ENCODE measurements at regions not wholly inside any gene's neighbourhood (a gene's known extent, or its start where the extent isn't known, plus 50 kb on each side); places are given as distances from the start of the nearest gene placed in this dataset.

GRCh38 chrX:8366481-8366880 lies 98.1 kb upstream of the VCX3B start:
- Histone ChIP-seq H3K27me3 (no peaks in the 10 kb centered on the region), H3K4me1 (no peaks in the 10 kb centered on the region), H3K4me3 (no peak overlapping the region), H3K9me3 (no peaks in the 10 kb centered on the region), H3K36me3 (no peaks in the 10 kb centered on the region), H3K27ac (no peak overlapping the region)
- no peak for TF ChIP-seq CTCF (IDR thresholded peaks at IDR 0.05)
- no peak for TF ChIP-seq POLR2A (IDR thresholded peaks at IDR 0.05)
- no peak for DNase-seq

- DNase-seq = no peak
- no peaks in the 10 kb centered on the region for H3K9me3 ChIP-seq
- no peaks in the 10 kb centered on the region for H3K4me1 ChIP-seq
- H3K36me3 ChIP-seq = no peaks in the 10 kb centered on the region
- no peak overlapping the region for H3K4me3 ChIP-seq
- no peaks in the 10 kb centered on the region for H3K27me3 ChIP-seq
- TF ChIP-seq CTCF (IDR thresholded peaks at IDR 0.05) (no peak), POLR2A (IDR thresholded peaks at IDR 0.05) (no peak)
- no peak overlapping the region for H3K27ac ChIP-seq
Observed at GRCh38 chrX:8374041-8374825, 90.4 kb upstream of the VCX3B start.

- no peaks in the 10 kb centered on the region for H3K4me1 ChIP-seq
- no peak overlapping the region for H3K4me3 ChIP-seq
- H3K9me3 ChIP-seq = no peaks in the 10 kb centered on the region
- no peaks in the 10 kb centered on the region for H3K36me3 ChIP-seq
- no peaks in the 10 kb centered on the region for H3K27me3 ChIP-seq
- TF ChIP-seq CTCF (IDR thresholded peaks at IDR 0.05) = no peak
- TF ChIP-seq POLR2A (IDR thresholded peaks at IDR 0.05) = no peak
- no peak overlapping the region for H3K27ac ChIP-seq
- no peak for DNase-seq
Observed at GRCh38 chrX:8377041-8377440, 87.6 kb upstream of the VCX3B start.

GRCh38 chrX:8390771-8391170 lies 73.9 kb upstream of the VCX3B start:
- no peak for DNase-seq
- Histone ChIP-seq H3K27me3 (no peaks in the 10 kb centered on the region), H3K9me3 (no peaks in the 10 kb centered on the region), H3K36me3 (no peaks in the 10 kb centered on the region), H3K27ac (no peak overlapping the region), H3K4me3 (no peak overlapping the region), H3K4me1 (no peaks in the 10 kb centered on the region)
- no peak for TF ChIP-seq POLR2A (IDR thresholded peaks at IDR 0.05)
- TF ChIP-seq CTCF (IDR thresholded peaks at IDR 0.05) = no peak

GRCh38 chrX:8403988-8404387 lies 60.6 kb upstream of the VCX3B start:
- no peaks in the 10 kb centered on the region for H3K4me1 ChIP-seq
- H3K36me3 ChIP-seq = no peaks in the 10 kb centered on the region
- DNase-seq = no peak
- H3K9me3 ChIP-seq = no peaks in the 10 kb centered on the region
- no peak overlapping the region for H3K4me3 ChIP-seq
- no peaks in the 10 kb centered on the region for H3K27me3 ChIP-seq
- no peak for TF ChIP-seq CTCF (IDR thresholded peaks at IDR 0.05)
- TF ChIP-seq POLR2A (IDR thresholded peaks at IDR 0.05) = no peak
- H3K27ac ChIP-seq = no peak overlapping the region

Data from Peyer's patch (tissue), 4 donors.